Stomach (tissue), 8 donors: ENCODE measurements at regions not wholly inside any gene's neighbourhood (a gene's known extent, or its start where the extent isn't known, plus 50 kb on each side); places are given as distances from the start of the nearest gene placed in this dataset.

Experiments
- DNase-seq, 2 donors: peaks; one replicate each; pipeline versions ENCODE4 v3.0.0 to v3.0.0-alpha.2; 2013 to 2019
- H3K27ac ChIP-seq, 5 donors: fragments of 200-600 bp in 4 of 5; sonication (generic) in 4 of 5; one replicate each; pipeline ENCODE4 v1.5.1; 2013 to 2019; ENCODE audit warnings: mild to moderate bottlenecking in 1 of 5, moderate library complexity in 1 of 5
- H3K27me3 ChIP-seq, 3 donors: fragments of 200-600 bp; sonication (generic); one replicate each; pipeline ENCODE4 v1.5.1; 2017 to 2019; ENCODE audit warnings: mixed run types in 1 of 3
- H3K36me3 ChIP-seq, 4 donors: fragments of 200-600 bp; sonication (generic); 1 replicate in 3 of 4; 2 replicates in 1 of 4; pipeline ENCODE4 v1.5.1; 2016 to 2019
- H3K4me1 ChIP-seq, 4 donors: fragments of 200-600 bp; sonication (generic); one replicate each; pipeline ENCODE4 v1.5.1; 2016 to 2019
- H3K4me3 ChIP-seq, 4 donors: fragments of 200-600 bp; sonication (generic) in 3 of 4; one replicate each; pipeline ENCODE4 v1.5.1; 2016 to 2019; ENCODE audit warnings: mild to moderate bottlenecking in 1 of 4
- H3K9me3 ChIP-seq, 4 donors: fragments of 200-600 bp; sonication (generic); one replicate each; pipeline ENCODE4 v1.5.1; 2016 to 2019
- EP300 ChIP-seq: sonication (generic); formaldehyde crosslinking; IDR thresholded peaks from one replicate; pipeline ENCODE4 v1.6.1; 2017; ENCODE audit warnings: antibody characterized with exemption
- POLR2A ChIP-seq, 4 donors: fragments of 450-650 bp; IDR thresholded peaks; one replicate each; pipeline ENCODE4 v1.6.1; 2016; ENCODE audit warnings: antibody characterized with exemption in 4 of 4, control low read depth in 2 of 4, mild to moderate bottlenecking in 1 of 4, moderate library complexity in 1 of 4
- POLR2AphosphoS5 ChIP-seq, 3 donors: sonication (generic); formaldehyde crosslinking; IDR thresholded peaks; one replicate each; pipeline ENCODE4 v1.6.1; 2016; ENCODE audit warnings: antibody characterized with exemption in 3 of 3
- WGBS, 5 donors: extraction: QIAGEN DNeasy Blood & Tissue Kit in 3 of 5; methylation state at CpG; one replicate each; pipeline versions ENCODE4 v1.1.5 to v1.1.7; 2013 to 2018; 5-methylcytosine and 5-hydroxymethylcytosine counted together
- intact Hi-C: fragments of 100-400 bp; cut with DNase I; formaldehyde crosslinking; loops from one replicate; pipeline ENCODE4 v1.15.1; 2023; ENCODE audit warnings: low total_unique reads
- TF ChIP-seq, protein P1 (sequence below), 7 experiments: fragments of 450-650 bp in 4 of 7; fragments of 200-600 bp in 3 of 7; sonication (generic) in 3 of 7; IDR thresholded peaks; one replicate each; pipeline ENCODE4 v1.5.1; 2016 to 2019; ENCODE audit warnings: antibody characterized with exemption in 7 of 7, control low read depth in 2 of 7, mild to moderate bottlenecking in 1 of 7
- donor health status: healthy with polysubstance abuse.
- donor health status: Bipolar disorder and iron deficiency.
- donor health status: healthy.

DNA sequence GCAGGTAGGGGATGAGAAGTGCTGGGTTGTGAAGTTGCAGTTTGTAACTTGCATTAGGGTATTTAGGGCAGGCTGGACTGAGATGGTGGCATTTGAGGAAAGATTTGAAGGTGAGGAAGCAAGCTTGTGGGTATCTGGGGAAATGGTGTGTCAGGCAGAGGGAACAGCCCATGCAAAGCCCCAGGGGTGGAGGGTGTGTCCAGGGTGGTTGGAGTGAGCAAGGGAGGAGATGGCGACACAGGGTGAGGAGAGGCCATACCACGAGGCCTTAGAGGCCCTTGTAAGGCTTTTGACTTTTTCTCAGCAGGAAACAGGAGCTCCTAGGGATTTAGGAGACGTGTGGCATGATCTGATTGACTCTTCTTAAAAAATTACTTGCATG lies 136.9 kb downstream of the NUAK1 start:
- Histone ChIP-seq H3K27me3 (peaks cover 0 to 2% (median 0%) of the 10 kb centered on the region in 3 donors), H3K4me3 (no peak overlapping the region), H3K4me1 (no peaks in the 10 kb centered on the region), H3K36me3 (no peaks in the 10 kb centered on the region), H3K9me3 (no peaks in the 10 kb centered on the region), H3K27ac (no peak overlapping the region)
- no peak for DNase-seq
- WGBS, 5 donors: 56 to 76% (median 74%) methylated on average over 3 of the region's 3 CpGs
- intact Hi-C loops: no loop called here
- TF ChIP-seq POLR2AphosphoS5 (IDR thresholded peaks at IDR 0.05): no peak
- no peak for TF ChIP-seq POLR2A (IDR thresholded peaks at IDR 0.05)
- TF ChIP-seq EP300: no peak
- TF ChIP-seq, protein P1, sequence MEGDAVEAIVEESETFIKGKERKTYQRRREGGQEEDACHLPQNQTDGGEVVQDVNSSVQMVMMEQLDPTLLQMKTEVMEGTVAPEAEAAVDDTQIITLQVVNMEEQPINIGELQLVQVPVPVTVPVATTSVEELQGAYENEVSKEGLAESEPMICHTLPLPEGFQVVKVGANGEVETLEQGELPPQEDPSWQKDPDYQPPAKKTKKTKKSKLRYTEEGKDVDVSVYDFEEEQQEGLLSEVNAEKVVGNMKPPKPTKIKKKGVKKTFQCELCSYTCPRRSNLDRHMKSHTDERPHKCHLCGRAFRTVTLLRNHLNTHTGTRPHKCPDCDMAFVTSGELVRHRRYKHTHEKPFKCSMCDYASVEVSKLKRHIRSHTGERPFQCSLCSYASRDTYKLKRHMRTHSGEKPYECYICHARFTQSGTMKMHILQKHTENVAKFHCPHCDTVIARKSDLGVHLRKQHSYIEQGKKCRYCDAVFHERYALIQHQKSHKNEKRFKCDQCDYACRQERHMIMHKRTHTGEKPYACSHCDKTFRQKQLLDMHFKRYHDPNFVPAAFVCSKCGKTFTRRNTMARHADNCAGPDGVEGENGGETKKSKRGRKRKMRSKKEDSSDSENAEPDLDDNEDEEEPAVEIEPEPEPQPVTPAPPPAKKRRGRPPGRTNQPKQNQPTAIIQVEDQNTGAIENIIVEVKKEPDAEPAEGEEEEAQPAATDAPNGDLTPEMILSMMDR (IDR thresholded peaks at IDR 0.05): no peak

DNA sequence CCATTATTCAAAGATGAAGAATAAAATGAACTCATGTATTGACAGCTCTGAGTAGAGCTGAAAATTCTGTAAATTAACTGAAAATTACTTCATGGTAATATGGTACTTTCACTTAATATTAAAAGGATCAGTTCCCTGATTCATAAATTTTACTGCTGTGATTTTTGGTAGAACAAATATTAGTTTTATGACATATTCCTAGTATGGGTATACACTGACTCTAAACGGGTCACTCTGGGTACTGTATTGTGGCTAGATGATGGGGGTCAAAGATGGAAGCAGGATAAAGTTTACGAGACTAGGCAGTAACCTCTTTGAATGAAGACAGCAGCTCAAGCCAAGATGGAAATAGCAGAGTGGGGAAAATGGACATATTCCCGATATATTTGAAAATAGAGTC lies 135.5 kb downstream of the NUAK1 start:
- TF ChIP-seq EP300 (no peak), POLR2A (IDR thresholded peaks at IDR 0.05) (no peak), POLR2AphosphoS5 (IDR thresholded peaks at IDR 0.05) (no peak)
- TF ChIP-seq, protein P1 (IDR thresholded peaks at IDR 0.05): no peak
- WGBS, 5 donors: 78 to 84% (median 80%) methylated on average over 3 of the region's 3 CpGs
- no peaks in the 10 kb centered on the region for H3K9me3 ChIP-seq
- peaks cover 0 to 2% (median 0%) of the 10 kb centered on the region in 3 donors for H3K27me3 ChIP-seq
- H3K4me3 ChIP-seq: no peak overlapping the region
- no peaks in the 10 kb centered on the region for H3K4me1 ChIP-seq
- no peak overlapping the region for H3K27ac ChIP-seq
- no peaks in the 10 kb centered on the region for H3K36me3 ChIP-seq
- DNase-seq: no peak
- intact Hi-C loops: no loop called here

DNA sequence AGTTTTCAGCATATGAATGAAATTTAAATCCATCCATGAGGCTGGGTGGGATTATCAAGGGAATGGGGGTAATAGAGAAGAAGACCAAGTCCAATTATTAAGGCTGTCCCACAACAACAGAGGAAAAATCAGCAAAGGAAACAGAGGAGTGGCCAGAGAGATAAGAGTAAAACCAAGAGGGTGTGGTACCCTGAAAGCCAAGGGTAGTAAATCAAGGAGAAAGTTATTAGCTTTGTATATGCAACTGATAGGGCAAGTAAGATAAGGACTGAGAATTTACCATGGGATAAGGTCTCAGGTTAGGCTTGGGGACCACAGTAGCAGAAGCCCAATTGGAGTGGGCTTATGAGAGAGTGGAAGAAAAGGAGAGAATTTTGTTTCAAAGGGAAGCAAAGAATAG lies 134.5 kb downstream of the NUAK1 start:
- TF ChIP-seq POLR2A (IDR thresholded peaks at IDR 0.05): no peak
- no peak for TF ChIP-seq POLR2AphosphoS5 (IDR thresholded peaks at IDR 0.05)
- TF ChIP-seq, protein P1 (IDR thresholded peaks at IDR 0.05): no peak
- H3K27me3 ChIP-seq: peaks cover 0 to 2% (median 0%) of the 10 kb centered on the region in 3 donors
- H3K27ac ChIP-seq: no peak overlapping the region
- DNase-seq: no peak
- intact Hi-C loops: no loop called here
- no peaks in the 10 kb centered on the region for H3K9me3 ChIP-seq
- H3K4me1 ChIP-seq: no peaks in the 10 kb centered on the region
- H3K4me3 ChIP-seq: no peak overlapping the region
- no peaks in the 10 kb centered on the region for H3K36me3 ChIP-seq

DNA sequence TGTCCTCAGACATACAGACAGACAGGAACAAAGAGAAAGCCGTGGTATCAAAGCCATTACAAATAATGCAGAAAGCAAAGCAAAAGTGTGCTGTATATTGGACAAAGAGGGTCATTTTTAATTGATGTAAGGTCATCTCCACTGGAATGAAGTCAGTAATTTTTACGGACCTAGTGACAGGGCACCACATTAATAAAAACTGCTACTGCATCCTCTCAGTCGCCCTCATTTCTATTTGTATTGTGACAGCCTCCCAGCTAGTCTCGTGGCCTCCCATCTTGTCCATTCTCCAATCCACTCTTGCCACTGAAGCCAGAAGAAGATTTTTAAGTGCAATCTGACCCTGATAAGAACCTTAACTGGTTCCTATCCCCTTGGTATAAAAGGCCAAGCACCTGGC lies 132.4 kb downstream of the NUAK1 start:
- WGBS, 5 donors: 60 to 81% (median 64%) methylated on average over 4 of the region's 4 CpGs
- Histone ChIP-seq H3K27ac (no peak overlapping the region), H3K36me3 (no peaks in the 10 kb centered on the region), H3K9me3 (no peaks in the 10 kb centered on the region), H3K4me1 (no peaks in the 10 kb centered on the region), H3K4me3 (no peak overlapping the region), H3K27me3 (no peaks in the 10 kb centered on the region)
- no peak for DNase-seq
- intact Hi-C loops: no loop called here
- TF ChIP-seq, protein P1 (IDR thresholded peaks at IDR 0.05): no peak
- TF ChIP-seq EP300 (no peak), POLR2A (IDR thresholded peaks at IDR 0.05) (no peak), POLR2AphosphoS5 (IDR thresholded peaks at IDR 0.05) (no peak)
